Heart right ventricle (tissue), 16 donors: ENCODE measurements at regions not wholly inside any gene's neighbourhood (a gene's known extent, or its start where the extent isn't known, plus 50 kb on each side); places are given as distances from the start of the nearest gene placed in this dataset.

Experiments
- ATAC-seq, 8 donors: fragments of 200-7000 bp; cut with Tn5 transposase; one replicate each; pipeline ENCODE4 v1.9.1; 2020; ENCODE audit warnings: mild to moderate bottlenecking in 8 of 8, moderate library complexity in 8 of 8, moderate number of reproducible peaks in 1 of 8
- DNase-seq, 2 donors: peaks; one replicate each; pipeline ENCODE4 v3.0.0-alpha.2; 2020
- H3K27ac ChIP-seq, 10 donors: fragments of 200-600 bp; sonication (generic) in 2 of 10; one replicate each; pipeline versions ENCODE4 v1.5.0 to v1.8.0; 2020 to 2022; ENCODE audit warnings: mild to moderate bottlenecking in 3 of 10
- H3K27me3 ChIP-seq, 7 donors: fragments of 200-600 bp; one replicate each; pipeline ENCODE4 v1.8.0; 2021 to 2022; ENCODE audit warnings: mild to moderate bottlenecking in 2 of 7
- H3K36me3 ChIP-seq, 9 donors: fragments of 200-600 bp; sonication (generic) in 1 of 9; one replicate each; pipeline versions ENCODE4 v1.5.0 to v1.8.0; 2020 to 2022; ENCODE audit warnings: mild to moderate bottlenecking in 2 of 9
- H3K4me1 ChIP-seq, 9 donors: fragments of 200-600 bp; sonication (generic) in 1 of 9; one replicate each; pipeline versions ENCODE4 v1.5.0 to v1.8.0; 2020 to 2022; ENCODE audit warnings: mild to moderate bottlenecking in 4 of 9
- H3K4me3 ChIP-seq, 10 donors: fragments of 200-600 bp; sonication (generic) in 2 of 10; one replicate each; pipeline versions ENCODE4 v1.5.0 to v1.8.0; 2020 to 2022; ENCODE audit warnings: mild to moderate bottlenecking in 7 of 10, moderate library complexity in 2 of 10
- H3K9me3 ChIP-seq, 11 donors: fragments of 200-600 bp in 10 of 11; sonication (generic) in 2 of 11; one replicate each; pipeline versions ENCODE4 v1.5.0 to v1.8.0; 2013 to 2022; ENCODE audit warnings: mild to moderate bottlenecking in 2 of 11, control low read depth in 1 of 11, moderate library complexity in 1 of 11
- CTCF ChIP-seq, 9 donors: fragments of 200-600 bp; sonication (generic) in 2 of 9; IDR thresholded peaks; one replicate each; pipeline versions ENCODE4 v1.5.0 to v1.8.0; 2021 to 2022; ENCODE audit warnings: antibody characterized with exemption in 9 of 9, mild to moderate bottlenecking in 5 of 9, moderate library complexity in 1 of 9
- WGBS, 2 donors: extraction: QIAGEN DNeasy Blood & Tissue Kit; methylation state at CpG; one replicate each; pipeline ENCODE4 v1.1.7; 2013; ENCODE audit warnings: inconsistent platforms in 1 of 2; 5-methylcytosine and 5-hydroxymethylcytosine counted together
- intact Hi-C, 10 donors: fragments of 100-400 bp; cut with DNase I; formaldehyde crosslinking; loops; one replicate each; pipeline versions ENCODE4 v1.11.1 to v1.14.2; 2022
- donor health status: Arrhythmogenic right ventricular cardiomyopathy.
- donor health status: ischemic (EF 13 %, LVEDD 7.1; RV severe dilation, severe dysfunction).
- donor health status: healthy with polysubstance abuse.
- donor health status: DM: no; HTN: yes; CAD: no.
- donor health status: DM: no; HTN: no; CAD: no.
- donor health status: ischemic (EF 25% LVEDD 6.9; RV normal size, moderate dysfunction).
- donor health status: ischemic (EF 25% LVEDD 5.7; RV mildly dilated, moderate dysfunction).
- donor health status: healthy.
- donor health status: DM: yes; HTN: yes; CAD: no.
- donor health status: Ischemic cardiomyopathy.
- donor health status: ischemic (EF 35%, LVEDD 5.7; RV mildly dilated, moderate dysfunction).
- donor health status: nonischemic (EF 11% LVEDD 7.7; RV severe dilation, severe dysfunction).
- donor health status: DM: yes; HTN: yes; CAD: no.
- donor health status: PGD.
- donor health status: ischemic (EF 29% LVEDD 5.4; RV normal size, mild dysfunction).
- donor health status: nonischemic (EF 23%, LVEDD 6.1; RV moderate dilation, normal function).

GRCh38 chr7:25553580-25554291 is 325.4 kb upstream of the NPVF start:
- intact Hi-C loops: loop anchor here in 1 of 10 donors (5.0 kb wide), 1 partner anchor 151 kb away; no protein-coding TSS in a partner anchor

GRCh38 chr7:25557379-25557917 is 329.2 kb upstream of the NPVF start:
- ATAC-seq: no peak
- intact Hi-C loops: no loop called here
- no peak overlapping the region for H3K27ac ChIP-seq

More at GRCh38 chr7:25553580-25554291, 325.4 kb upstream of the NPVF start:
- H3K9me3 ChIP-seq: peaks cover 0 to 6% (median 0%) of the 10 kb centered on the region in 11 donors
- ATAC-seq (peak in 1 of 8 donors; percentile 33), DNase-seq (no peak)
- H3K4me3 ChIP-seq: no peak overlapping the region
- WGBS, 2 donors: 68 to 71% methylated on average over 13 of the region's 13 CpGs
- no peak for TF ChIP-seq CTCF (IDR thresholded peaks at IDR 0.05)
- no peak overlapping the region for H3K27ac ChIP-seq
- peaks cover 0 to 9% (median 0%) of the 10 kb centered on the region in 9 donors for H3K4me1 ChIP-seq
- no peaks in the 10 kb centered on the region for H3K36me3 ChIP-seq
- peaks cover 0 to 9% (median 4%) of the 10 kb centered on the region in 7 donors for H3K27me3 ChIP-seq

GRCh38 chr7:25557930-25558329 is 329.6 kb upstream of the NPVF start:
- Histone ChIP-seq H3K9me3 (peaks cover 0 to 8% (median 0%) of the 10 kb centered on the region in 11 donors), H3K27ac (no peak overlapping the region), H3K4me1 (peaks cover 0 to 10% (median 0%) of the 10 kb centered on the region in 9 donors), H3K36me3 (no peaks in the 10 kb centered on the region), H3K27me3 (peaks cover 0 to 16% (median 5%) of the 10 kb centered on the region in 7 donors), H3K4me3 (no peak overlapping the region)
- intact Hi-C loops: no loop called here
- TF ChIP-seq CTCF (IDR thresholded peaks at IDR 0.05): no peak
- DNase-seq: no peak
- 51 to 56% methylated on average over 4 of the region's 4 CpGs for WGBS, 2 donors
- ATAC-seq: no peak

More at GRCh38 chr7:25557379-25557917, 329.2 kb upstream of the NPVF start:
- no peaks in the 10 kb centered on the region for H3K36me3 ChIP-seq
- DNase-seq: no peak
- H3K4me3 ChIP-seq: no peak overlapping the region
- peaks cover 0 to 16% (median 5%) of the 10 kb centered on the region in 7 donors for H3K27me3 ChIP-seq
- H3K4me1 ChIP-seq: peaks cover 0 to 9% (median 0%) of the 10 kb centered on the region in 9 donors
- WGBS, 2 donors: 67 to 76% methylated on average over 8 of the region's 8 CpGs
- peaks cover 0 to 8% (median 0%) of the 10 kb centered on the region in 11 donors for H3K9me3 ChIP-seq
- no peak for TF ChIP-seq CTCF (IDR thresholded peaks at IDR 0.05)

GRCh38 chr7:25558605-25559004 is 330.3 kb upstream of the NPVF start:
- no peaks in the 10 kb centered on the region for H3K36me3 ChIP-seq
- peaks cover 0 to 16% (median 5%) of the 10 kb centered on the region in 7 donors for H3K27me3 ChIP-seq
- no peak overlapping the region for H3K27ac ChIP-seq
- TF ChIP-seq CTCF (IDR thresholded peaks at IDR 0.05): no peak
- no peak for DNase-seq
- WGBS, 2 donors: 85 to 91% methylated on average over 3 of the region's 3 CpGs
- intact Hi-C loops: no loop called here
- no peak for ATAC-seq
- H3K4me3 ChIP-seq: no peak overlapping the region
- H3K4me1 ChIP-seq: peaks cover 0 to 8% (median 0%) of the 10 kb centered on the region in 9 donors
- peaks cover 0 to 8% (median 0%) of the 10 kb centered on the region in 11 donors for H3K9me3 ChIP-seq
